ENCODE measurements at regions not wholly inside any gene's neighbourhood (a gene's known extent, or its start where the extent isn't known, plus 50 kb on each side); places are given as distances from the start of the nearest gene placed in this dataset.

- H3K4me3 Mint-ChIP-seq, result no peak overlapping the region
- no peaks in the 10 kb centered on the region for H3K9me3 Mint-ChIP-seq
- Histone ChIP-seq H3K79me1 (ENCODE audit: insufficient read depth, low read depth, low read length, poor library complexity, severe bottlenecking) (no peaks in the 10 kb centered on the region), H4K20me1 (ENCODE audit: control insufficient read depth, insufficient read depth, insufficient read length) (no peaks in the 10 kb centered on the region), H3K9me3 (ENCODE audit: control insufficient read depth, low read depth, low read length) (no peaks in the 10 kb centered on the region), H3K14ac (ENCODE audit: insufficient read depth, low read length) (no peak overlapping the region; the same call in 1 of the 2 replicates), H2BK5ac (ENCODE audit: insufficient read length, low read length) (no peak overlapping the region), H4K8ac (replicated peaks; ENCODE audit: insufficient read length, low read depth, low read length) (no peak overlapping the region), H3K4me1 (ENCODE audit: insufficient read depth, low read length) (no peaks in the 10 kb centered on the region), H3K4ac (ENCODE audit: low read depth, low read length) (no peak overlapping the region), H2BK20ac (ENCODE audit: low read depth, low read length, poor library complexity, severe bottlenecking) (no peak overlapping the region), H2AFZ (ENCODE audit: low read length) (no peak overlapping the region), H2AK5ac (ENCODE audit: insufficient read length, low read length) (no peak overlapping the region), H2BK12ac (ENCODE audit: insufficient read length, low read depth, low read length) (no peak overlapping the region), H3K27ac (ENCODE audit: insufficient read length, low read depth, low read length) (no peak overlapping the region), H3K27me3 (ENCODE audit: insufficient read depth, low read length) (no peaks in the 10 kb centered on the region), H3K23me2 (ENCODE audit: insufficient read length, low read depth, low read length, poor library complexity, severe bottlenecking) (no peaks in the 10 kb centered on the region), H3K4me2 (ENCODE audit: insufficient read depth, insufficient read length, low read length) (no peak overlapping the region), H3K9ac (ENCODE audit: extremely low read depth, insufficient read length, low read length) (no peak overlapping the region), H3K18ac (ENCODE audit: insufficient read length, low read depth, low read length) (no peak overlapping the region), H3K56ac (ENCODE audit: insufficient read length, low read depth, low read length) (no peak overlapping the region), H2BK15ac (ENCODE audit: low read depth, low read length) (no peak overlapping the region), H4K5ac (ENCODE audit: insufficient read length, low read depth, low read length) (no peak overlapping the region), H3K79me2 (ENCODE audit: insufficient read depth, low read length) (no peaks in the 10 kb centered on the region), H3T11ph (ENCODE audit: low read length) (no peak overlapping the region), H3K23ac (ENCODE audit: insufficient read length, low read depth, low read length) (no peak overlapping the region), H2BK120ac (ENCODE audit: low read depth, low read length, poor library complexity, severe bottlenecking) (no peak overlapping the region), H4K91ac (ENCODE audit: insufficient read length, low read depth, low read length) (no peak overlapping the region)
- no peak for TF ChIP-seq CTCF (conservative IDR thresholded peaks at IDR 0.05)
- H3K36me3 Mint-ChIP-seq (ENCODE audit: insufficient read depth in 1 of 3, low read depth in 3 of 3), result no peaks in the 10 kb centered on the region; a peak in 1 of 7 replicates
- WGBS (ENCODE audit: extremely low coverage, insufficient read length, low lambda C conversion rate), result no CpG with 5 or more reads among the region's 11 CpGs
- H3K4me1 Mint-ChIP-seq, result peaks cover 0 to 8% of the 10 kb centered on the region in 2 experiments; a peak in 2 of 4 replicates
- no peak overlapping the region for H3K27ac Mint-ChIP-seq
- H3K27me3 Mint-ChIP-seq (ENCODE audit: low read depth), result peaks cover 33% of the 10 kb centered on the region
- DNase-seq, result no peak
These were observed 77.0 kb upstream of the PITX1 start for GRCh38 chr5:135110785-135111596.
